ACC112 (cell line): ENCODE measurements at regions not wholly inside any gene's neighbourhood (a gene's known extent, or its start where the extent isn't known, plus 50 kb on each side); places are given as distances from the start of the nearest gene placed in this dataset.
"Not testable (repeated sequence)": the region's sequence is repeated elsewhere in the genome, so short reads cannot be mapped to it uniquely, and the experiment has no call there.

ENCODE experiments used
- H2AFZ ChIP-seq: fragments of 200-600 bp; sonication (generic); one replicate; pipeline ENCODE4 v1.6.0; 2017; ENCODE audit warnings: antibody characterized with exemption, low read length; ENCODE audit not compliant: unreplicated experiment
- H3K27ac ChIP-seq: fragments of 200-600 bp; sonication (generic); 2 replicates; pipeline ENCODE4 v1.5.1; 2014; ENCODE audit warnings: low read depth, mild to moderate bottlenecking, antibody characterized with exemption, low read length, moderate library complexity
- H3K27me3 ChIP-seq: fragments of 200-600 bp; sonication (generic); 2 replicates; pipeline ENCODE4 v1.6.1; 2014; ENCODE audit warnings: mild to moderate bottlenecking, antibody characterized with exemption, low read length, moderate library complexity, mixed read lengths; ENCODE audit not compliant: insufficient read depth
- H3K36me3 ChIP-seq: fragments of 200-600 bp; sonication (generic); 2 replicates; pipeline ENCODE4 v1.6.1; 2016; ENCODE audit warnings: mild to moderate bottlenecking, antibody characterized with exemption, low read length, moderate library complexity, mixed read lengths; ENCODE audit not compliant: insufficient read depth
- H3K4me1 ChIP-seq: fragments of 200-600 bp; sonication (generic); one replicate; pipeline ENCODE4 v1.6.1; 2016; ENCODE audit warnings: low read length, mixed read lengths; ENCODE audit not compliant: insufficient read depth, unreplicated experiment, control insufficient read depth
- H3K4me3 ChIP-seq: fragments of 200-600 bp; sonication (generic); 2 replicates; pipeline ENCODE4 v1.5.1; 2014; ENCODE audit warnings: mild to moderate bottlenecking, low read depth, low read length
- H3K79me2 ChIP-seq: fragments of 200-600 bp; sonication (generic); one replicate; pipeline ENCODE4 v1.6.0; 2016; ENCODE audit warnings: low read length; ENCODE audit not compliant: control insufficient read depth, unreplicated experiment, insufficient read depth

GRCh38 chr4:135464311-135464710 lies 1262.7 kb upstream of the PABPC4L start:
- H3K27ac ChIP-seq, result no peak overlapping the region

GRCh38 chr4:135447598-135447997 lies 1246.0 kb upstream of the PABPC4L start:
- not testable (repeated sequence) for H3K4me1 ChIP-seq, H3K27me3 ChIP-seq, H2AFZ ChIP-seq, H3K79me2 ChIP-seq, H3K27ac ChIP-seq, H3K36me3 ChIP-seq, H3K4me3 ChIP-seq

More at GRCh38 chr4:135464311-135464710, 1262.7 kb upstream of the PABPC4L start:
- Histone ChIP-seq H3K79me2 (no peaks in the 10 kb centered on the region), H3K4me1 (no peaks in the 10 kb centered on the region), H2AFZ (no peak overlapping the region), H3K27me3 (no peaks in the 10 kb centered on the region), H3K36me3 (no peaks in the 10 kb centered on the region), H3K4me3 (no peak overlapping the region)

GRCh38 chr4:135434936-135435335 lies 1233.3 kb upstream of the PABPC4L start:
- H3K27ac ChIP-seq, result no peak overlapping the region
- no peaks in the 10 kb centered on the region for H3K36me3 ChIP-seq
- H3K4me3 ChIP-seq, result no peak overlapping the region
- no peaks in the 10 kb centered on the region for H3K27me3 ChIP-seq
- H2AFZ ChIP-seq, result no peak overlapping the region
- no peaks in the 10 kb centered on the region for H3K4me1 ChIP-seq
- H3K79me2 ChIP-seq, result no peaks in the 10 kb centered on the region

- no peaks in the 10 kb centered on the region for H3K79me2 ChIP-seq
- H3K4me3 ChIP-seq, result no peak overlapping the region
- no peaks in the 10 kb centered on the region for H3K4me1 ChIP-seq
- no peaks in the 10 kb centered on the region for H3K27me3 ChIP-seq
- H3K36me3 ChIP-seq, result no peaks in the 10 kb centered on the region
- no peak overlapping the region for H2AFZ ChIP-seq
- H3K27ac ChIP-seq, result no peak overlapping the region
Observed at GRCh38 chr4:135429528-135429927, 1227.9 kb upstream of the PABPC4L start.

GRCh38 chr4:135418353-135418752 lies 1216.8 kb upstream of the PABPC4L start:
- H2AFZ ChIP-seq, result no peak overlapping the region
- no peaks in the 10 kb centered on the region for H3K27me3 ChIP-seq
- H3K4me3 ChIP-seq, result no peak overlapping the region
- no peak overlapping the region for H3K27ac ChIP-seq
- H3K36me3 ChIP-seq, result no peaks in the 10 kb centered on the region
- no peaks in the 10 kb centered on the region for H3K4me1 ChIP-seq
- no peaks in the 10 kb centered on the region for H3K79me2 ChIP-seq

GRCh38 chr4:135412213-135412612 lies 1210.6 kb upstream of the PABPC4L start:
- H3K36me3 ChIP-seq, result no peaks in the 10 kb centered on the region

GRCh38 chr4:135411251-135411650 lies 1209.7 kb upstream of the PABPC4L start:
- Histone ChIP-seq H2AFZ (no peak overlapping the region), H3K4me1 (no peaks in the 10 kb centered on the region), H3K36me3 (no peaks in the 10 kb centered on the region), H3K79me2 (no peaks in the 10 kb centered on the region), H3K27ac (no peak overlapping the region), H3K27me3 (no peaks in the 10 kb centered on the region), H3K4me3 (no peak overlapping the region)

More at GRCh38 chr4:135412213-135412612, 1210.6 kb upstream of the PABPC4L start:
- H3K27me3 ChIP-seq, result no peaks in the 10 kb centered on the region
- no peaks in the 10 kb centered on the region for H3K4me1 ChIP-seq
- H3K4me3 ChIP-seq, result no peak overlapping the region
- no peak overlapping the region for H3K27ac ChIP-seq
- no peak overlapping the region for H2AFZ ChIP-seq
- no peaks in the 10 kb centered on the region for H3K79me2 ChIP-seq

- H3K4me3 ChIP-seq, H3K4me1 ChIP-seq, H3K27me3 ChIP-seq, H3K27ac ChIP-seq, H2AFZ ChIP-seq, H3K36me3 ChIP-seq, H3K79me2 ChIP-seq: not testable (repeated sequence)
Observed at GRCh38 chr4:135409261-135409660, 1207.7 kb upstream of the PABPC4L start.

GRCh38 chr4:135408109-135408508 lies 1206.5 kb upstream of the PABPC4L start:
- H3K4me1 ChIP-seq, result no peaks in the 10 kb centered on the region
- H3K79me2 ChIP-seq, result no peaks in the 10 kb centered on the region
- H3K4me3 ChIP-seq, result no peak overlapping the region
- H3K27me3 ChIP-seq, result no peaks in the 10 kb centered on the region
- no peak overlapping the region for H3K27ac ChIP-seq
- no peaks in the 10 kb centered on the region for H3K36me3 ChIP-seq
- H2AFZ ChIP-seq, result no peak overlapping the region

GRCh38 chr4:135406597-135406996 lies 1205.0 kb upstream of the PABPC4L start:
- H3K36me3 ChIP-seq, H3K27me3 ChIP-seq, H3K27ac ChIP-seq, H2AFZ ChIP-seq, H3K4me1 ChIP-seq, H3K4me3 ChIP-seq, H3K79me2 ChIP-seq: not testable (repeated sequence)

- Histone ChIP-seq H3K4me3 (no peak overlapping the region), H3K4me1 (no peaks in the 10 kb centered on the region), H3K79me2 (no peaks in the 10 kb centered on the region), H3K27ac (no peak overlapping the region), H2AFZ (no peak overlapping the region), H3K36me3 (no peaks in the 10 kb centered on the region), H3K27me3 (no peaks in the 10 kb centered on the region)
Observed at GRCh38 chr4:135385830-135386581, 1184.4 kb upstream of the PABPC4L start.
